Glutamatergic neuron (in vitro differentiated cells): ENCODE measurements at regions not wholly inside any gene's neighbourhood (a gene's known extent, or its start where the extent isn't known, plus 50 kb on each side); places are given as distances from the start of the nearest gene placed in this dataset.

Experiments
- DNase-seq: peaks from one replicate; pipeline ENCODE4 v3.0.0; 2022
- H3K27ac Mint-ChIP-seq: one replicate; pipeline ENCODE4 v1.8.0; 2020; ENCODE audit warnings: mild to moderate bottlenecking, mixed read lengths, inconsistent platforms; ENCODE audit not compliant: unreplicated experiment
- H3K27me3 Mint-ChIP-seq: one replicate; pipeline ENCODE4 v1.8.0; 2020; ENCODE audit warnings: mild to moderate bottlenecking, moderate library complexity, mixed read lengths, inconsistent platforms; ENCODE audit not compliant: unreplicated experiment
- H3K36me3 Mint-ChIP-seq: one replicate; pipeline ENCODE4 v1.8.0; 2020; ENCODE audit warnings: mild to moderate bottlenecking, mixed read lengths, inconsistent platforms; ENCODE audit not compliant: unreplicated experiment
- H3K4me1 Mint-ChIP-seq: one replicate; pipeline ENCODE4 v1.8.0; 2020; ENCODE audit warnings: mild to moderate bottlenecking, low read depth, mixed read lengths, inconsistent platforms; ENCODE audit not compliant: unreplicated experiment
- H3K4me3 Mint-ChIP-seq: one replicate; pipeline ENCODE4 v1.8.0; 2020; ENCODE audit warnings: mild to moderate bottlenecking, mixed read lengths, inconsistent platforms; ENCODE audit not compliant: unreplicated experiment
- H3K9me3 Mint-ChIP-seq: one replicate; pipeline ENCODE4 v1.8.0; 2020; ENCODE audit warnings: mild to moderate bottlenecking, moderate library complexity, mixed read lengths, inconsistent platforms; ENCODE audit not compliant: unreplicated experiment
- TF ChIP-seq, protein P1 (sequence below): fragments of 200-600 bp; sonication (generic); IDR thresholded peaks from one replicate; pipeline ENCODE4 v1.5.0; 2021; ENCODE audit not compliant: partially characterized antibody, unreplicated experiment

DNA sequence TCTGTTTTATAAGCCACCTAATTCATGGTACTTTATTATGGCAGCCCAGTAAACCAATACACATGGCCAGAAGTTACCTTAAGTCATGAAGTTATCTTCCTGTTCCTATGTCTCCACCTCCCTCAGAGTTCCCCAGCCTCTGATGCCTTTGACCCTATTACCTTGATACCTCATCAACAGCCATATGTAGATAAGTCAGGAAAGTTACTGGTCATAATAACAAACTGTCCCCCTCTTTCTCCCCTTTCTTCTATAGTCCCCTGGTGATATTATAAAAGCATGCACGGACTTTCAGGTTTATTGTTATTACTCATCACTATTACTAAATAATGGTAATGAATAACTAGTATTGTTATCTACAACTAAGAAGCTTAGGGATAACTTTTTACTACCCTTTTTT, 168.9 kb upstream of the FER start:
- Mint-ChIP-seq H3K27ac (no peak overlapping the region), H3K27me3 (peaks cover 3% of the 10 kb centered on the region), H3K4me1 (no peaks in the 10 kb centered on the region), H3K36me3 (peaks cover 6% of the 10 kb centered on the region), H3K9me3 (peaks cover 13% of the 10 kb centered on the region), H3K4me3 (no peak overlapping the region)
- TF ChIP-seq, protein P1, sequence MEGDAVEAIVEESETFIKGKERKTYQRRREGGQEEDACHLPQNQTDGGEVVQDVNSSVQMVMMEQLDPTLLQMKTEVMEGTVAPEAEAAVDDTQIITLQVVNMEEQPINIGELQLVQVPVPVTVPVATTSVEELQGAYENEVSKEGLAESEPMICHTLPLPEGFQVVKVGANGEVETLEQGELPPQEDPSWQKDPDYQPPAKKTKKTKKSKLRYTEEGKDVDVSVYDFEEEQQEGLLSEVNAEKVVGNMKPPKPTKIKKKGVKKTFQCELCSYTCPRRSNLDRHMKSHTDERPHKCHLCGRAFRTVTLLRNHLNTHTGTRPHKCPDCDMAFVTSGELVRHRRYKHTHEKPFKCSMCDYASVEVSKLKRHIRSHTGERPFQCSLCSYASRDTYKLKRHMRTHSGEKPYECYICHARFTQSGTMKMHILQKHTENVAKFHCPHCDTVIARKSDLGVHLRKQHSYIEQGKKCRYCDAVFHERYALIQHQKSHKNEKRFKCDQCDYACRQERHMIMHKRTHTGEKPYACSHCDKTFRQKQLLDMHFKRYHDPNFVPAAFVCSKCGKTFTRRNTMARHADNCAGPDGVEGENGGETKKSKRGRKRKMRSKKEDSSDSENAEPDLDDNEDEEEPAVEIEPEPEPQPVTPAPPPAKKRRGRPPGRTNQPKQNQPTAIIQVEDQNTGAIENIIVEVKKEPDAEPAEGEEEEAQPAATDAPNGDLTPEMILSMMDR: no peak
- no peak for DNase-seq

DNA sequence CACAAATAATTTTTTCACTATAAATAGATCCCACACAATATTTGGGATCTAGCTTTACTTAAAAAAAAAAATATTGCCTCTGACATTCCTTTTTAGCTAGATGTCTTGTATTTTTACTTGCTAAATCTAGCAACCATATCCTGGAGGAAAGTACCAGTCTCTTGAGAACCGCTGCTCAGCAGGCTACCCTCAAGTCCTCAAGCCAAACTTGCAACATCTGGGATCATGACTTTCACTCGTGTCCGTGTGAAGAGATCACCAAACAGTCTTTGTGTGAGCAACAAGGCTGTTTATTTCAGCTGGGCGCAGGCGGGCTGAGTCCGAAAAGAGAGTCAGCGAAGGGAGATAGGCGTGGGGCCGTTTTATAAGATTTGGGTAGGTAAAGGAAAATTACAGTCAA, 180.3 kb upstream of the FER start:
- DNase-seq: no peak
- no peaks in the 10 kb centered on the region for H3K27me3 Mint-ChIP-seq
- H3K9me3 Mint-ChIP-seq: no peaks in the 10 kb centered on the region
- TF ChIP-seq, protein P1: no peak
- no peak overlapping the region for H3K4me3 Mint-ChIP-seq
- no peaks in the 10 kb centered on the region for H3K4me1 Mint-ChIP-seq
- H3K27ac Mint-ChIP-seq: no peak overlapping the region
- H3K36me3 Mint-ChIP-seq: no peaks in the 10 kb centered on the region

DNA sequence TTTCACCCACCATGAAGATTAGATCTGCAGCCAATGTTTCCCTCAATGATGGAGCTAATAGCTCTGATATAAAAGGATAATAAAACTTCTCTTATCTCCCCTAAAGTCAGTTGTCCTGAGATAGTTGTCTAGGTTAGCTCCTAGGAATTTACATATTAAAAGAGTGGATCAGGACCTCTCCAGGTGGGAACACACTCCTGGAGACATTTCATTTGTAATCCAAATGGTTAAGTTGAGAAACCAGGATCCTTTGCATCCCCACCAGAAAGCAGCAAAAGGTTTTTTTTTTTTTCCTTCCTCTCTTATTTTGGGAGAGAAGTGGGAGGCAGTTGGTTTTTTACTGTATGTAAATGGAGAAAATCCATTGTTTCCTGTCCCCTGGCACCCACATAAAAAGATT, 182.5 kb upstream of the FBXL17 start:
- Mint-ChIP-seq H3K9me3 (no peaks in the 10 kb centered on the region), H3K27ac (no peak overlapping the region), H3K4me1 (no peaks in the 10 kb centered on the region), H3K4me3 (no peak overlapping the region), H3K27me3 (no peaks in the 10 kb centered on the region), H3K36me3 (peaks cover 5% of the 10 kb centered on the region)
- TF ChIP-seq, protein P1: no peak
- DNase-seq: no peak

DNA sequence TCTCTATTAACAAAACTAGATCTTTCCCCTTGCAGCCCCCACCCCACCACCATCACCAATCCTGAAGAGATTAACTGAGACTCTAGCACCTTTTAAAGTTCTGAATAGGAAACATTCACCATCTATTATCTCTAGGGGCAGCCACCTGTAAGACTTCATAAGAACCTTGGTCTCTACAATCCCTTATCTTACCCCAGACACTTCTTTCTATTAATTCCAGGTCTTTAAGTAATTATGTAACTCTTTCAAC, 180.2 kb upstream of the FBXL17 start:
- H3K4me1 Mint-ChIP-seq: no peaks in the 10 kb centered on the region

DNA sequence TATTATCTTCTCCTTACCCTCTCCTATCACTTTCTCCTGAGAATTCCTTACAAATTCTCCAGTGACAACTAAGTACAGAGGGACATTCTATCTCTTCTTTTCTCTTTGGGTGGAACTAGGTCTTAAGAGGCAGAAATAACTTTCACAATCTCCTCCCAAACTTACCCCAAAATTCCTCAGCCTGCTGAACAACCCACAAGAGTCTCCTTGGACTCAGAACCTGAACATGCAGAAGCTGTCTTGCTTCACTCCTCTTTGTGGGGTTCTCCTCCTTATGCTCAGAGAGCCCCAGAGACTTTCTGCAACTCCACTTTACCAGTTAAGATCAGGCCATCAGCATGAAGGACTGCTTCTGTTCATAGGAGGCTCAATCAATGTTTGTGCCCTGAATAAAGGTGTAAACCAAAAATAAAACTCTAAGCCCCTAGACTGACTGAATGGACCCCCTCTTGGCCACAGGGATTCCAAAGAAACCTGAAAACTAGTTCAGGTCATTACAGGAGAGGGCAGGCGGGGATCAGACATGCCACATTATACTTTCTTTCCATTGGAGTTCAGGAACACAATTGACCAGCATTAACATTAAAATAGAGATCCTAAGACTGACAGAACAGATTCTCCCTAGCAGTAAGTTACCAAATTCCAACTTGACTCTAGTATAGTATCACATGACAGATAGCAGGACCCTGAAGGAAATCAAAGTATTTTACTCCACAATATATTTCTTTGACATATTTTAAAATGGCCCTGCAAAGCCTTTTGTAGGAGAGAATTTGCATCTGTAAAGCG, 179.7 kb upstream of the FBXL17 start:
- H3K36me3 Mint-ChIP-seq: peaks cover 5% of the 10 kb centered on the region
- H3K27ac Mint-ChIP-seq: no peak overlapping the region

More for the DNA sequence above, 180.2 kb upstream of the FBXL17 start:
- Mint-ChIP-seq H3K27ac (no peak overlapping the region), H3K4me3 (no peak overlapping the region), H3K27me3 (no peaks in the 10 kb centered on the region), H3K36me3 (peaks cover 5% of the 10 kb centered on the region), H3K9me3 (no peaks in the 10 kb centered on the region)
- no peak for DNase-seq
- TF ChIP-seq, protein P1: no peak

More for the DNA sequence above, 179.7 kb upstream of the FBXL17 start:
- TF ChIP-seq, protein P1: no peak
- H3K9me3 Mint-ChIP-seq: no peaks in the 10 kb centered on the region
- no peak for DNase-seq
- no peak overlapping the region for H3K4me3 Mint-ChIP-seq
- no peaks in the 10 kb centered on the region for H3K4me1 Mint-ChIP-seq
- H3K27me3 Mint-ChIP-seq: no peaks in the 10 kb centered on the region
